K562 (cell line): ENCODE measurements at regions not wholly inside any gene's neighbourhood (a gene's known extent, or its start where the extent isn't known, plus 50 kb on each side); places are given as distances from the start of the nearest gene placed in this dataset.

Experiments used
- ATAC-seq: fragments of 200-7000 bp; cut with Tn5 transposase; 3 replicates; pipeline ENCODE4 v1.9.1; 2020; ENCODE audit warnings: moderate library complexity
- BruUV-seq: library from RNA; stranded (reverse); fragments of 400-500 nt; replicated peaks from 2 replicates; lab custom pipeline; 2021; lab: Mats Ljungman, UMichigan
- CTCF ChIA-PET: fragments of 300-600 bp; formaldehyde crosslinking; extraction: SDS; loops from one replicate; lab custom pipeline; 2021; ENCODE audit warnings: low intra/inter-chr PET ratio; lab: Yijun Ruan, JAX
- POLR2A ChIA-PET: fragments of 300-600, 350-650 bp; sonication (Branson Sonifier 250); formaldehyde crosslinking; extraction: SDS; loops from one replicate; lab custom pipeline; 2021; ENCODE audit warnings: antibody characterized with exemption, inconsistent platforms; lab: Yijun Ruan, JAX
- DNase-seq, 4 experiments: peaks; one replicate each; pipeline versions ENCODE4 v3.0.0 to v3.0.0-alpha.2; 2011 to 2018; ENCODE audit warnings: low spot score in 3 of 4, mixed read lengths in 3 of 4; ENCODE audit errors: extremely low read depth in 1 of 4
- FAIRE-seq: peaks from 2 replicates; lab custom pipeline; 2011; peaks lifted over from hg19 to GRCh38; lab: Jason Lieb, UNC
- H2AFZ ChIP-seq: 2 replicates; pipeline ENCODE4 v1.6.0; 2011; ENCODE audit warnings: low read depth, low read length, control low read depth, inconsistent platforms
- H3K27ac ChIP-seq: fragments of 200-600 bp; 3 replicates; pipeline ENCODE4 v1.8.0; 2011; ENCODE audit warnings: low read depth, mild to moderate bottlenecking, control low read depth, inconsistent platforms, low read length, moderate library complexity, mixed read lengths; ENCODE audit errors: extremely low read depth
- H3K27me3 ChIP-seq, 2 experiments: fragments of 300-600 bp in 1 of 2; 2 replicates in 1 of 2; 3 replicates in 1 of 2; pipeline versions ENCODE4 v1.6.0 to v1.8.0; 2011; ENCODE audit warnings: inconsistent platforms in 2 of 2, low read length in 2 of 2, mild to moderate bottlenecking in 1 of 2, mixed read lengths in 1 of 2, moderate library complexity in 1 of 2; ENCODE audit not compliant: control insufficient read depth in 2 of 2, insufficient read depth in 2 of 2
- H3K36me3 ChIP-seq: fragments of 300-600 bp; 3 replicates; pipeline ENCODE4 v1.8.0; 2011; ENCODE audit warnings: mild to moderate bottlenecking, low read length, inconsistent platforms; ENCODE audit not compliant: control insufficient read depth, insufficient read depth
- H3K4me1 ChIP-seq, 2 experiments: fragments of 200-600 bp in 1 of 2; replicated peaks in 1 of 2; 2 replicates in 1 of 2; 3 replicates in 1 of 2; pipeline versions ENCODE4 v1.5.1 to v1.8.0; 2011; ENCODE audit warnings: inconsistent platforms in 2 of 2, low read length in 2 of 2, mild to moderate bottlenecking in 1 of 2, mixed read lengths in 1 of 2, moderate library complexity in 1 of 2; ENCODE audit not compliant: control insufficient read depth in 2 of 2, insufficient read depth in 2 of 2
- H3K4me2 ChIP-seq: 2 replicates; pipeline ENCODE4 v1.6.1; 2011; ENCODE audit warnings: low read length, control low read depth, inconsistent platforms, mixed read lengths; ENCODE audit not compliant: insufficient read depth
- H3K4me3 ChIP-seq: fragments of 200-600 bp; sonication (generic), shearing (Covaris generic); 2 replicates; pipeline ENCODE4 v1.5.1; 2016; ENCODE audit warnings: control low read depth, inconsistent platforms
- H3K79me2 ChIP-seq: fragments of 200-600 bp; 3 replicates; pipeline ENCODE4 v1.8.0; 2011; ENCODE audit warnings: low read length, inconsistent platforms; ENCODE audit not compliant: control insufficient read depth, insufficient read depth
- H3K9ac ChIP-seq, 2 experiments: 2 replicates each; pipeline versions ENCODE4 v1.6.0 to v1.6.1; 2011; ENCODE audit warnings: low read depth in 2 of 2, low read length in 2 of 2, control low read depth in 1 of 2, inconsistent platforms in 1 of 2, mild to moderate bottlenecking in 1 of 2, mixed read lengths in 1 of 2; ENCODE audit not compliant: insufficient read depth in 1 of 2
- H3K9me1 ChIP-seq: one replicate; pipeline ENCODE4 v1.6.0; 2011; ENCODE audit warnings: inconsistent platforms, mild to moderate bottlenecking, low read length, moderate library complexity; ENCODE audit not compliant: control insufficient read depth, insufficient read depth
- H3K9me3 ChIP-seq: replicated peaks from 2 replicates; pipeline ENCODE4 v1.5.1; 2011; ENCODE audit warnings: low read depth, low read length, inconsistent platforms; ENCODE audit not compliant: control insufficient read depth, insufficient read depth
- H4K20me1 ChIP-seq: replicated peaks from 2 replicates; pipeline ENCODE4 v1.6.1; 2011; ENCODE audit warnings: low read length, inconsistent platforms, mixed read lengths; ENCODE audit not compliant: control insufficient read depth, insufficient read depth
- ELK3 ChIP-seq: fragments of 450-650 bp; formaldehyde crosslinking; IDR thresholded peaks from 2 replicates; pipeline ENCODE4 v1.4.0; 2020; ENCODE audit warnings: mild to moderate bottlenecking
- EWSR1 ChIP-seq: fragments of 450-650 bp; IDR thresholded peaks from 2 replicates; pipeline ENCODE4 v1.6.1; 2018; ENCODE audit warnings: borderline replicate concordance, mild to moderate bottlenecking, low read depth, moderate library complexity; ENCODE audit not compliant: partially characterized antibody
- FOXP1 ChIP-seq: sonication (generic); formaldehyde crosslinking; IDR thresholded peaks from 2 replicates; pipeline ENCODE4 v1.8.0; 2022; ENCODE audit warnings: mild to moderate bottlenecking, missing genetic modification reagents
- HOMEZ ChIP-seq: fragments of 250-450 bp; sonication (Bioruptor Pico); IDR thresholded peaks from 2 replicates; pipeline ENCODE4 v1.4.0; 2020; ENCODE audit warnings: mild to moderate bottlenecking, moderate library complexity
- MBD2 ChIP-seq: sonication (generic); IDR thresholded peaks from 2 replicates; pipeline ENCODE4 v1.6.1; 2016; ENCODE audit warnings: low read depth, borderline replicate concordance
- TFE3 ChIP-seq: fragments of 450-650 bp; formaldehyde crosslinking; IDR thresholded peaks from 2 replicates; pipeline ENCODE4 v1.4.0; 2020; ENCODE audit warnings: mild to moderate bottlenecking, mixed read lengths
- U2AF1 ChIP-seq: fragments of 200-400 bp; formaldehyde crosslinking; optimal IDR thresholded peaks from 2 replicates; pipeline ENCODE3; 2017; ENCODE audit warnings: mild to moderate bottlenecking, low read depth, low read length, moderate library complexity
- ZNF280A ChIP-seq: fragments of 450-650 bp; IDR thresholded peaks from 2 replicates; pipeline ENCODE4 v1.6.1; 2018; ENCODE audit warnings: mild to moderate bottlenecking, low read depth; ENCODE audit not compliant: partially characterized antibody
- ZNF655 ChIP-seq: fragments of 250-450 bp; sonication (Bioruptor Pico); IDR thresholded peaks from 2 replicates; pipeline ENCODE4 v1.5.0; 2021
- WGBS: fragments of 100-300 bp; shearing (Covaris generic); methylation state at CpG from one replicate; pipeline ENCODE4 v1.1.6; 2016; ENCODE audit warnings: low coverage, mixed read lengths; ENCODE audit not compliant: insufficient coverage; ENCODE audit errors: missing lambda C conversion rate; 5-methylcytosine and 5-hydroxymethylcytosine counted together
- in situ Hi-C: fragments of 300-500 bp; cut with MboI; formaldehyde crosslinking; loops from 4 replicates; pipeline ENCODE4 v1.15.0; 2018; ENCODE audit warnings: inconsistent platforms, mixed read lengths
- intact Hi-C: fragments of 100-400 bp; cut with micrococcal nuclease; formaldehyde crosslinking; loops from 2 replicates; pipeline ENCODE4 v1.14.2; 2022

- Histone ChIP-seq H3K9ac (no peak overlapping the region), H3K4me3 (no peak overlapping the region), H3K27me3 (peaks cover 3% of the 10 kb centered on the region in 2 experiments; a peak in 3 of 5 replicates), H3K27ac (no peak overlapping the region), H3K36me3 (no peaks in the 10 kb centered on the region), H3K9me1 (no peaks in the 10 kb centered on the region), H3K4me2 (no peak overlapping the region), H3K79me2 (no peaks in the 10 kb centered on the region), H4K20me1 (no peaks in the 10 kb centered on the region), H3K9me3 (no peaks in the 10 kb centered on the region), H2AFZ (no peak overlapping the region), H3K4me1 (no peaks in the 10 kb centered on the region)
- 0% methylated on average over 1 of the region's 1 CpG for WGBS
- BruUV-seq = no TSS peak
- no peak for FAIRE-seq
- TF ChIP-seq HOMEZ (CRISPR knock-in tag) (no peak), ZNF280A (no peak), EWSR1 (no peak), MBD2 (no peak), U2AF1 (no peak), ELK3 (CRISPR knock-in tag) (no peak), TFE3 (CRISPR knock-in tag) (no peak), ZNF655 (CRISPR knock-in tag) (no peak), FOXP1 (CRISPR knock-in tag) (no peak)
- in situ Hi-C loops = no loop called here
- intact Hi-C loops = no loop called here
- DNase-seq = no peak
- ChIA-PET CTCF (no interaction called here), POLR2A (no interaction called here)
- ATAC-seq = no peak
Observed at GRCh38 chr7:96402913-96403312, 81.0 kb upstream of the SLC25A13 start.
